ENCODE measurements at regions not wholly inside any gene's neighbourhood (a gene's known extent, or its start where the extent isn't known, plus 50 kb on each side); places are given as distances from the start of the nearest gene placed in this dataset.

DNA sequence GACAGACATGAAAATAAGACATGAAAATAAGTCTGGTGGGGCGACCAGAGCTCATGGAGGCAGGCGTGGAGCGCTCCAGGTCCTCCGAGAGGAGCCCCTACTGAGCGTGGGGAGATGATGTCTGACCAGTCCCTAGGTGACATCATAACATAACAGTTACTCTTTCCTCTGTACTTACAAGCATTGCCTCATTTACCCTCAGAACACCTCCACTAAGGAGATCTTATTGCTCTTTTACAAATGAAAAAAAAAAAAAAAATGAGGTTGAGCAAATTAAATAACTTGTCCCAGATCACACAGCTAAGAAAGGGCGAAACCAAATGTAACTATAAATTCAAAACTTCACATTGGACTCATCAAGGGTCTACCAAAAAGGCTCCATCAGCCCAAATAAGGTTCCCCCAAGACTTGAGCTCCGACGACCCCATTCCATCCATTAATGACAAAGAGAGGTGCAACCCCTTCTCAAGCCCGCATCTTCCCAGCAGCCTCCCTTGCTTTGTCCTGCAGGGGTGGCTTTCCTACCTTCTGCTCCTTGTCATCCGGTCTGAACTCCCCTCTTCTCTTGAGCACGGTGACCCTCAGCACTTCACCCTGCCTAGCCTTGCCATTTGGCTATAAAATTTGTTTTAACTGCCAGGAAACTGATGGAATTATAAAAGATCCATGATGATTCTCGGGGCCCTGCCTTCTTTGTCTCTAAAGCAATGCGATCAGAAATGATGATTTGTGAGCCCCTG is 246.7 kb downstream of the DHX15 start:
- H3K9me3 ChIP-seq: no peaks in the 10 kb centered on the region
- no peaks in the 10 kb centered on the region for H3K27me3 ChIP-seq
- no peak overlapping the region for H3K4me3 ChIP-seq
- TF ChIP-seq EP300 (IDR thresholded peaks at IDR 0.05): no peak
- TF ChIP-seq POLR2A (IDR thresholded peaks at IDR 0.05): no peak
- no peak for TF ChIP-seq POLR2AphosphoS5 (IDR thresholded peaks at IDR 0.05)
- no peak for TF ChIP-seq CTCF (IDR thresholded peaks at IDR 0.05)
- DNase-seq (ENCODE audit: low spot score in 2 of 2): no peak
- WGBS: 89% methylated on average over 13 of the region's 13 CpGs
- H3K4me1 ChIP-seq: no peaks in the 10 kb centered on the region
- H3K36me3 ChIP-seq: no peaks in the 10 kb centered on the region
- H3K27ac ChIP-seq: no peak overlapping the region

GRCh38 chr4:24335616-24336015 is 248.7 kb downstream of the DHX15 start:
- 91% methylated on average over 4 of the region's 4 CpGs for WGBS
- no peak overlapping the region for H3K27ac ChIP-seq

GRCh38 chr4:24334906-24335305 is 249.4 kb downstream of the DHX15 start:
- no peaks in the 10 kb centered on the region for H3K27me3 ChIP-seq
- DNase-seq (ENCODE audit: low spot score in 2 of 2): no peak
- H3K4me1 ChIP-seq: no peaks in the 10 kb centered on the region
- no peak overlapping the region for H3K27ac ChIP-seq
- TF ChIP-seq POLR2A (IDR thresholded peaks at IDR 0.05) (no peak), CTCF (IDR thresholded peaks at IDR 0.05) (no peak), POLR2AphosphoS5 (IDR thresholded peaks at IDR 0.05) (no peak), EP300 (IDR thresholded peaks at IDR 0.05) (no peak)
- H3K36me3 ChIP-seq: no peaks in the 10 kb centered on the region
- H3K4me3 ChIP-seq: no peak overlapping the region
- WGBS: 90% methylated on average over 3 of the region's 3 CpGs
- H3K9me3 ChIP-seq: no peaks in the 10 kb centered on the region

More at GRCh38 chr4:24335616-24336015, 248.7 kb downstream of the DHX15 start:
- Histone ChIP-seq H3K27me3 (no peaks in the 10 kb centered on the region), H3K9me3 (no peaks in the 10 kb centered on the region), H3K4me3 (no peak overlapping the region), H3K4me1 (no peaks in the 10 kb centered on the region), H3K36me3 (no peaks in the 10 kb centered on the region)
- no peak for DNase-seq (ENCODE audit: low spot score in 2 of 2)
- TF ChIP-seq POLR2A (IDR thresholded peaks at IDR 0.05) (no peak), CTCF (IDR thresholded peaks at IDR 0.05) (no peak), POLR2AphosphoS5 (IDR thresholded peaks at IDR 0.05) (no peak), EP300 (IDR thresholded peaks at IDR 0.05) (no peak)

DNA sequence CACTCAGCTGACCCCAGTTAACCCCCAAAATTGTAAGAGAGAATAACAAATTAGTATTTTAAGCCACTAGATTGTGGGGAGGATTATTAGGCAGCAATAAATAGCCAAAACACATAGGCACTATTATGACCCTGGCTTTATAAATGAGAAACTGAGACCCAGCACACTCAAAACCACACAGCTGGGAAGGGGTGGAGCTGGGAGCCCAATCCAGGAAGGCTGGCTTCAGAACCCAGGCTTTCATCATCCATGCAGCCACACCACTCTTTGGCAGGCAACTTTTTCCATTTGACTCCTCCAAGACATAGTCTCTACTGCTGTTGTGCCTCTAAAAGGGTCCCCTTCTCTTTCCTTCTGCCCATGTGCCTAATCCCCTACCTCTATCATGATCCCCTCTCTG is 253.8 kb downstream of the DHX15 start:
- no peaks in the 10 kb centered on the region for H3K27me3 ChIP-seq
- no peaks in the 10 kb centered on the region for H3K4me1 ChIP-seq
- H3K36me3 ChIP-seq: no peaks in the 10 kb centered on the region
- H3K4me3 ChIP-seq: no peak overlapping the region
- no peak for DNase-seq (ENCODE audit: low spot score in 2 of 2)
- no peaks in the 10 kb centered on the region for H3K9me3 ChIP-seq
- no peak overlapping the region for H3K27ac ChIP-seq
- no peak for TF ChIP-seq POLR2AphosphoS5 (IDR thresholded peaks at IDR 0.05)
- TF ChIP-seq EP300 (IDR thresholded peaks at IDR 0.05): no peak
- TF ChIP-seq CTCF (IDR thresholded peaks at IDR 0.05): no peak
- TF ChIP-seq POLR2A (IDR thresholded peaks at IDR 0.05): no peak

DNA sequence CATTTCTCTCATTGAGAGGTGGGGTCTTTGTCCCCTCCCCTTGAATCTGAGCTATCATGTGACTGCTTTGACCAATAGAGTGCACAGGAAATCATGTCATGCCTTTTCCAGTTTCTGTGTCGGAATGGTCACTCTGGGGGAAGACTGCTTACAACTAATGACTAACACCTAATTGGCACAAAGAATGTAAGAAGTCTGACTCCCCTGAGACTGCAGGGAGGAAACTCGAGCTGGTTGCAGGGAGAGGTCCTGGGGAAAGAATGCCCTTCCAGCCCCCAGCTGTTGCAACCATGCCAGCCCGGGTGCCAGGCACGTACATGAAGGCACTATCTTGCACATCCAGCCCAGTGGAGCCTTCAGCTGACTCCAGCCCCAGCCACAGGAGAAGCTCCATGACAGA is 254.2 kb downstream of the DHX15 start:
- no peak for DNase-seq (ENCODE audit: low spot score in 2 of 2)
- TF ChIP-seq POLR2AphosphoS5 (IDR thresholded peaks at IDR 0.05) (no peak), CTCF (IDR thresholded peaks at IDR 0.05) (no peak), POLR2A (IDR thresholded peaks at IDR 0.05) (no peak), EP300 (IDR thresholded peaks at IDR 0.05) (no peak)
- 59% methylated on average over 4 of the region's 4 CpGs for WGBS
- Histone ChIP-seq H3K36me3 (no peaks in the 10 kb centered on the region), H3K9me3 (no peaks in the 10 kb centered on the region), H3K4me3 (no peak overlapping the region), H3K27me3 (no peaks in the 10 kb centered on the region), H3K27ac (no peak overlapping the region), H3K4me1 (no peaks in the 10 kb centered on the region)

Data from suprapubic skin (tissue), 4 donors.